CD14-positive monocyte (primary cell): ENCODE measurements at regions not wholly inside any gene's neighbourhood (a gene's known extent, or its start where the extent isn't known, plus 50 kb on each side); places are given as distances from the start of the nearest gene placed in this dataset.

Source experiments
- DNase-seq, 3 donors: peaks; one replicate each; pipeline ENCODE4 v3.0.0-alpha.2; 2011 to 2022
- H2AFZ ChIP-seq: 2 replicates; pipeline ENCODE4 v1.6.0; 2012; ENCODE audit warnings: mild to moderate bottlenecking, low read depth, low read length, inconsistent platforms; ENCODE audit not compliant: insufficient read depth, poor library complexity, severe bottlenecking
- H3K27ac ChIP-seq, 2 donors: 1 replicate in 1 of 2; 2 replicates in 1 of 2; pipeline ENCODE4 v1.5.1; 2012 to 2013; ENCODE audit warnings: low read length in 2 of 2, control low read depth in 1 of 2, inconsistent platforms in 1 of 2, low read depth in 1 of 2, mild to moderate bottlenecking in 1 of 2
- H3K27me3 ChIP-seq, 2 donors: one replicate each; pipeline versions ENCODE4 v1.6.0 to v1.6.1; 2011 to 2013; ENCODE audit warnings: low read length in 2 of 2; ENCODE audit not compliant: control insufficient read depth in 2 of 2, insufficient read depth in 2 of 2
- H3K36me3 ChIP-seq, 2 donors: replicated peaks in 1 of 2; 1 replicate in 1 of 2; 2 replicates in 1 of 2; pipeline versions ENCODE4 v1.5.1 to v1.6.1; 2012 to 2013; ENCODE audit warnings: low read length in 2 of 2, control low read depth in 1 of 2, inconsistent platforms in 1 of 2, mild to moderate bottlenecking in 1 of 2; ENCODE audit not compliant: insufficient read depth in 2 of 2, control insufficient read depth in 1 of 2
- H3K4me1 ChIP-seq, 2 donors: 1 replicate in 1 of 2; 2 replicates in 1 of 2; pipeline versions ENCODE4 v1.5.1 to v1.6.1; 2012 to 2013; ENCODE audit warnings: low read length in 2 of 2, control low read depth in 1 of 2, inconsistent platforms in 1 of 2, mild to moderate bottlenecking in 1 of 2, moderate library complexity in 1 of 2; ENCODE audit not compliant: insufficient read depth in 2 of 2, control insufficient read depth in 1 of 2
- H3K4me2 ChIP-seq: replicated peaks from 2 replicates; pipeline ENCODE3; 2012; ENCODE audit warnings: low read length, moderate library complexity, mild to moderate bottlenecking; ENCODE audit not compliant: poor library complexity, severe bottlenecking; ENCODE audit errors: extremely low read depth
- H3K4me3 ChIP-seq, 3 experiments: fragments of 200-600 bp in 1 of 3; sonication (generic) in 1 of 3; replicated peaks in 1 of 3; 1 replicate in 2 of 3; 2 replicates in 1 of 3; pipeline ENCODE4 v1.5.1; 2011 to 2013; ENCODE audit warnings: low read length in 3 of 3, mild to moderate bottlenecking in 3 of 3, control low read depth in 2 of 3, low read depth in 2 of 3, inconsistent platforms in 1 of 3, moderate library complexity in 1 of 3
- H3K79me2 ChIP-seq: 2 replicates; pipeline ENCODE4 v1.6.0; 2012; ENCODE audit warnings: mild to moderate bottlenecking, control low read depth, inconsistent platforms, low read length, moderate library complexity; ENCODE audit not compliant: insufficient read depth
- H3K9ac ChIP-seq: 2 replicates; pipeline ENCODE4 v1.6.0; 2017; ENCODE audit warnings: low read length, mild to moderate bottlenecking; ENCODE audit not compliant: insufficient read depth, poor library complexity, severe bottlenecking
- H3K9me3 ChIP-seq, 2 donors: replicated peaks in 1 of 2; 1 replicate in 1 of 2; 2 replicates in 1 of 2; pipeline versions ENCODE4 v1.5.1 to v1.6.1; 2012 to 2013; ENCODE audit warnings: low read length in 2 of 2, control low read depth in 1 of 2; ENCODE audit not compliant: control insufficient read depth in 1 of 2, insufficient read depth in 1 of 2
- H4K20me1 ChIP-seq: 2 replicates; pipeline ENCODE4 v1.6.0; 2012; ENCODE audit warnings: mild to moderate bottlenecking, low read length, control low read depth, moderate library complexity; ENCODE audit not compliant: insufficient read depth
- H3K27ac Mint-ChIP-seq, 7 donors: one replicate each; pipeline ENCODE4 v1.8.0; 2020; ENCODE audit warnings: mild to moderate bottlenecking in 7 of 7, mixed read lengths in 7 of 7, moderate library complexity in 6 of 7, inconsistent platforms in 2 of 7
- H3K27me3 Mint-ChIP-seq, 3 donors: one replicate each; pipeline ENCODE4 v1.8.0; 2021 to 2022; ENCODE audit warnings: low read depth in 3 of 3, mild to moderate bottlenecking in 3 of 3, mixed read lengths in 3 of 3, moderate library complexity in 3 of 3, inconsistent platforms in 1 of 3
- H3K36me3 Mint-ChIP-seq, 2 donors: one replicate each; pipeline ENCODE4 v1.8.0; 2020; ENCODE audit warnings: mixed read lengths in 2 of 2, inconsistent platforms in 1 of 2, mild to moderate bottlenecking in 1 of 2
- H3K4me1 Mint-ChIP-seq: one replicate; pipeline ENCODE4 v1.8.0; 2020; ENCODE audit warnings: mild to moderate bottlenecking, mixed read lengths
- H3K4me3 Mint-ChIP-seq, 2 donors: one replicate each; pipeline ENCODE4 v1.8.0; 2020; ENCODE audit warnings: mild to moderate bottlenecking in 2 of 2, mixed read lengths in 2 of 2, moderate library complexity in 1 of 2
- H3K9me3 Mint-ChIP-seq, 7 donors: one replicate each; pipeline ENCODE4 v1.8.0; 2020 to 2022; ENCODE audit warnings: mixed read lengths in 7 of 7, mild to moderate bottlenecking in 6 of 7, moderate library complexity in 6 of 7, inconsistent platforms in 2 of 7
- CTCF ChIP-seq: fragments of 200-600 bp; IDR thresholded peaks from one replicate; pipeline ENCODE4 v1.8.0; 2022; ENCODE audit warnings: antibody characterized with exemption, mild to moderate bottlenecking
- WGBS: methylation state at CpG from one replicate; pipeline ENCODE4 v1.1.5; 2013; ENCODE audit warnings: missing lambda C conversion rate; ENCODE audit not compliant: insufficient coverage; 5-methylcytosine and 5-hydroxymethylcytosine counted together
- intact Hi-C, 2 donors: fragments of 100-400 bp; cut with micrococcal nuclease; formaldehyde crosslinking; loops; one replicate each; pipeline versions ENCODE4 v1.15.0 to v1.15.1; 2023

- intact Hi-C loops, result no loop called here
- H3K36me3 Mint-ChIP-seq, result no peaks in the 10 kb centered on the region
- H3K27ac Mint-ChIP-seq, result no peak overlapping the region
- no peaks in the 10 kb centered on the region for H4K20me1 ChIP-seq
- H3K4me3 Mint-ChIP-seq, result no peak overlapping the region
- no peak overlapping the region for H3K9ac ChIP-seq
- no peaks in the 10 kb centered on the region for H3K79me2 ChIP-seq
- no peaks in the 10 kb centered on the region for H3K9me3 ChIP-seq
- peaks cover 5% of the 10 kb centered on the region for H3K4me1 Mint-ChIP-seq
- H3K4me3 ChIP-seq, result no peak overlapping the region
- DNase-seq, result no peak
- H3K4me2 ChIP-seq, result no peak overlapping the region
- peaks cover 0 to 8% (median 3%) of the 10 kb centered on the region in 7 donors for H3K9me3 Mint-ChIP-seq
- H3K27me3 ChIP-seq, result no peaks in the 10 kb centered on the region
- no peak for TF ChIP-seq CTCF
- H3K27ac ChIP-seq, result no peak overlapping the region
- H3K4me1 ChIP-seq, result no peaks in the 10 kb centered on the region
- H3K27me3 Mint-ChIP-seq, result peaks cover 0 to 1% (median 0%) of the 10 kb centered on the region in 3 donors
- no peak overlapping the region for H2AFZ ChIP-seq
- H3K36me3 ChIP-seq, result no peaks in the 10 kb centered on the region
- whole genome bisulfite sequencing, result no CpG with 5 or more reads among the region's 1 CpG
Observed at GRCh38 chr3:132781922-132782321, 59.7 kb upstream of the NPHP3 start.

- Mint-ChIP-seq H3K36me3 (no peaks in the 10 kb centered on the region), H3K4me3 (no peak overlapping the region), H3K4me1 (no peaks in the 10 kb centered on the region), H3K9me3 (peaks cover 0 to 4% (median 2%) of the 10 kb centered on the region in 7 donors), H3K27ac (no peak overlapping the region), H3K27me3 (no peaks in the 10 kb centered on the region)
- no peak overlapping the region for H2AFZ ChIP-seq
- no peak overlapping the region for H3K4me3 ChIP-seq
- H3K27ac ChIP-seq, result no peak overlapping the region
- H3K4me2 ChIP-seq, result no peak overlapping the region
- H4K20me1 ChIP-seq, result no peaks in the 10 kb centered on the region
- no peaks in the 10 kb centered on the region for H3K36me3 ChIP-seq
- H3K9me3 ChIP-seq, result no peaks in the 10 kb centered on the region
- H3K27me3 ChIP-seq, result no peaks in the 10 kb centered on the region
- TF ChIP-seq CTCF, result no peak
- intact Hi-C loops, result no loop called here
- H3K4me1 ChIP-seq, result no peaks in the 10 kb centered on the region
- WGBS, result no CpG with 5 or more reads among the region's 3 CpGs
- H3K9ac ChIP-seq, result no peak overlapping the region
- no peak for DNase-seq
- no peaks in the 10 kb centered on the region for H3K79me2 ChIP-seq
Observed at GRCh38 chr3:132777171-132777570, 55.0 kb upstream of the NPHP3 start.
